A549 (cell line): ENCODE measurements at regions not wholly inside any gene's neighbourhood (a gene's known extent, or its start where the extent isn't known, plus 50 kb on each side); places are given as distances from the start of the nearest gene placed in this dataset.

ENCODE experiments used
- CBX8 ChIP-seq: fragments of 200-600 bp; sonication (generic); IDR thresholded peaks from 2 replicates; pipeline ENCODE4 v1.6.1; 2016
- EP300 ChIP-seq, 2 experiments: fragments of >200 bp; sonication (Bioruptor Twin); formaldehyde crosslinking; IDR thresholded peaks; 2 replicates in 1 of 2; 3 replicates in 1 of 2; pipeline ENCODE4 v1.6.1; 2016 to 2017
- GATA3 ChIP-seq: IDR thresholded peaks from 2 replicates; pipeline ENCODE4 v1.6.1; 2012; ENCODE audit warnings: borderline replicate concordance
- HDAC2 ChIP-seq: fragments of 200-600 bp; sonication (generic); IDR thresholded peaks from 2 replicates; pipeline ENCODE4 v1.6.1; 2016
- HOXA7 ChIP-seq: fragments of 250-450 bp; sonication (Bioruptor Pico); IDR thresholded peaks from 2 replicates; pipeline ENCODE4 v1.5.0; 2020; ENCODE audit warnings: mild to moderate bottlenecking, moderate library complexity
- HOXB5 ChIP-seq: fragments of 250-450 bp; sonication (Bioruptor Pico); IDR thresholded peaks from 2 replicates; pipeline ENCODE4 v1.5.0; 2020; ENCODE audit warnings: mild to moderate bottlenecking, moderate library complexity
- JUN ChIP-seq, 2 experiments: fragments of >200 bp; sonication (Bioruptor Twin); formaldehyde crosslinking; IDR thresholded peaks; 2 replicates in 1 of 2; 3 replicates in 1 of 2; pipeline ENCODE4 v1.6.1; 2016 to 2017
- POLR2A ChIP-seq: IDR thresholded peaks from 2 replicates; pipeline ENCODE4 v1.6.1; 2012; ENCODE audit warnings: mild to moderate bottlenecking, low read length
- TF ChIP-seq, protein P1 (sequence below): fragments of >200 bp; sonication (Bioruptor Twin); formaldehyde crosslinking; IDR thresholded peaks from 3 replicates; pipeline ENCODE4 v1.5.1; 2016
- TF ChIP-seq, protein P2 (sequence below): fragments of 200-600 bp; sonication (generic); IDR thresholded peaks from 2 replicates; pipeline ENCODE4 v1.6.1; 2016; ENCODE audit warnings: antibody characterized with exemption, mild to moderate bottlenecking, moderate library complexity
- TF ChIP-seq, protein P3 (sequence below): IDR thresholded peaks from 2 replicates; pipeline ENCODE4 v1.6.1; 2012
- TF ChIP-seq, protein P4 (sequence below): fragments of 250-450 bp; sonication (Bioruptor Pico); IDR thresholded peaks from 2 replicates; pipeline ENCODE4 v1.5.0; 2021; ENCODE audit warnings: mild to moderate bottlenecking, moderate library complexity, borderline replicate concordance

DNA sequence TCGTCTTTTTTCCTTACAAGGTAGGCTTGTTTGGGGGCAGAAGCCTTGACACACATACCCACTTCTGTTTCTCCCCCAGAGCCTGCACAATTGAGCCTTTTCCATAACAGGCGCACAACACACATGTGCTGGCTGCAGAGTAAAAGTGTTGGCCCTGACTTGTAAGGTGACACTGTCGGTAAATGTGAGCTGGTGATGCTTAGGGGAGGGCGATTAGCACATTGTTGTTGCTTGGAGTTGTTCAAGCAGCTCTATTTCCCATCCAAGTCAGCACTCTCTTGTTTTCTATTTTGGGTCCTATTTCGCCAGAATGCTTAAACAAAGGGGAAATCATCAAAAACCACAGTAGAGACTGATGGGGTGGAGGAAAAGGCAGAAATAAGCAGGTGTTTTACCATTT, 51.9 kb upstream of the PTPRJ start:
- TF ChIP-seq, protein P1, sequence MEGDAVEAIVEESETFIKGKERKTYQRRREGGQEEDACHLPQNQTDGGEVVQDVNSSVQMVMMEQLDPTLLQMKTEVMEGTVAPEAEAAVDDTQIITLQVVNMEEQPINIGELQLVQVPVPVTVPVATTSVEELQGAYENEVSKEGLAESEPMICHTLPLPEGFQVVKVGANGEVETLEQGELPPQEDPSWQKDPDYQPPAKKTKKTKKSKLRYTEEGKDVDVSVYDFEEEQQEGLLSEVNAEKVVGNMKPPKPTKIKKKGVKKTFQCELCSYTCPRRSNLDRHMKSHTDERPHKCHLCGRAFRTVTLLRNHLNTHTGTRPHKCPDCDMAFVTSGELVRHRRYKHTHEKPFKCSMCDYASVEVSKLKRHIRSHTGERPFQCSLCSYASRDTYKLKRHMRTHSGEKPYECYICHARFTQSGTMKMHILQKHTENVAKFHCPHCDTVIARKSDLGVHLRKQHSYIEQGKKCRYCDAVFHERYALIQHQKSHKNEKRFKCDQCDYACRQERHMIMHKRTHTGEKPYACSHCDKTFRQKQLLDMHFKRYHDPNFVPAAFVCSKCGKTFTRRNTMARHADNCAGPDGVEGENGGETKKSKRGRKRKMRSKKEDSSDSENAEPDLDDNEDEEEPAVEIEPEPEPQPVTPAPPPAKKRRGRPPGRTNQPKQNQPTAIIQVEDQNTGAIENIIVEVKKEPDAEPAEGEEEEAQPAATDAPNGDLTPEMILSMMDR, result no peak
- no peak for TF ChIP-seq JUN (IDR thresholded peaks at IDR 0.05)
- no peak for TF ChIP-seq EP300 (IDR thresholded peaks at IDR 0.05)
- TF ChIP-seq, protein P2, sequence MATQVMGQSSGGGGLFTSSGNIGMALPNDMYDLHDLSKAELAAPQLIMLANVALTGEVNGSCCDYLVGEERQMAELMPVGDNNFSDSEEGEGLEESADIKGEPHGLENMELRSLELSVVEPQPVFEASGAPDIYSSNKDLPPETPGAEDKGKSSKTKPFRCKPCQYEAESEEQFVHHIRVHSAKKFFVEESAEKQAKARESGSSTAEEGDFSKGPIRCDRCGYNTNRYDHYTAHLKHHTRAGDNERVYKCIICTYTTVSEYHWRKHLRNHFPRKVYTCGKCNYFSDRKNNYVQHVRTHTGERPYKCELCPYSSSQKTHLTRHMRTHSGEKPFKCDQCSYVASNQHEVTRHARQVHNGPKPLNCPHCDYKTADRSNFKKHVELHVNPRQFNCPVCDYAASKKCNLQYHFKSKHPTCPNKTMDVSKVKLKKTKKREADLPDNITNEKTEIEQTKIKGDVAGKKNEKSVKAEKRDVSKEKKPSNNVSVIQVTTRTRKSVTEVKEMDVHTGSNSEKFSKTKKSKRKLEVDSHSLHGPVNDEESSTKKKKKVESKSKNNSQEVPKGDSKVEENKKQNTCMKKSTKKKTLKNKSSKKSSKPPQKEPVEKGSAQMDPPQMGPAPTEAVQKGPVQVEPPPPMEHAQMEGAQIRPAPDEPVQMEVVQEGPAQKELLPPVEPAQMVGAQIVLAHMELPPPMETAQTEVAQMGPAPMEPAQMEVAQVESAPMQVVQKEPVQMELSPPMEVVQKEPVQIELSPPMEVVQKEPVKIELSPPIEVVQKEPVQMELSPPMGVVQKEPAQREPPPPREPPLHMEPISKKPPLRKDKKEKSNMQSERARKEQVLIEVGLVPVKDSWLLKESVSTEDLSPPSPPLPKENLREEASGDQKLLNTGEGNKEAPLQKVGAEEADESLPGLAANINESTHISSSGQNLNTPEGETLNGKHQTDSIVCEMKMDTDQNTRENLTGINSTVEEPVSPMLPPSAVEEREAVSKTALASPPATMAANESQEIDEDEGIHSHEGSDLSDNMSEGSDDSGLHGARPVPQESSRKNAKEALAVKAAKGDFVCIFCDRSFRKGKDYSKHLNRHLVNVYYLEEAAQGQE, result no peak
- TF ChIP-seq GATA3, result no peak
- no peak for TF ChIP-seq HDAC2
- TF ChIP-seq, protein P3, sequence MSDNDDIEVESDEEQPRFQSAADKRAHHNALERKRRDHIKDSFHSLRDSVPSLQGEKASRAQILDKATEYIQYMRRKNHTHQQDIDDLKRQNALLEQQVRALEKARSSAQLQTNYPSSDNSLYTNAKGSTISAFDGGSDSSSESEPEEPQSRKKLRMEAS, result no peak
- no peak for TF ChIP-seq HOXB5
- TF ChIP-seq POLR2A, result no peak
- no peak for TF ChIP-seq HOXA7 (CRISPR knock-in tag)
- TF ChIP-seq CBX8, result no peak
- TF ChIP-seq, protein P4, sequence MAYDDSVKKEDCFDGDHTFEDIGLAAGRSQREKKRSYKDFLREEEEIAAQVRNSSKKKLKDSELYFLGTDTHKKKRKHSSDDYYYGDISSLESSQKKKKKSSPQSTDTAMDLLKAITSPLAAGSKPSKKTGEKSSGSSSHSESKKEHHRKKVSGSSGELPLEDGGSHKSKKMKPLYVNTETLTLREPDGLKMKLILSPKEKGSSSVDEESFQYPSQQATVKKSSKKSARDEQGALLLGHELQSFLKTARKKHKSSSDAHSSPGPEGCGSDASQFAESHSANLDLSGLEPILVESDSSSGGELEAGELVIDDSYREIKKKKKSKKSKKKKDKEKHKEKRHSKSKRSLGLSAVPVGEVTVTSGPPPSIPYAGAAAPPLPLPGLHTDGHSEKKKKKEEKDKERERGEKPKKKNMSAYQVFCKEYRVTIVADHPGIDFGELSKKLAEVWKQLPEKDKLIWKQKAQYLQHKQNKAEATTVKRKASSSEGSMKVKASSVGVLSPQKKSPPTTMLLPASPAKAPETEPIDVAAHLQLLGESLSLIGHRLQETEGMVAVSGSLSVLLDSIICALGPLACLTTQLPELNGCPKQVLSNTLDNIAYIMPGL, result no peak
